ENCODE measurements at regions not wholly inside any gene's neighbourhood (a gene's known extent, or its start where the extent isn't known, plus 50 kb on each side); places are given as distances from the start of the nearest gene placed in this dataset.

- DNase-seq: no peak
Measured at GRCh38 chr20:57090590-57091560, 175.6 kb downstream of the BMP7 start.

- DNase-seq: no peak
Measured at GRCh38 chr20:57091748-57092111, 174.7 kb downstream of the BMP7 start.

- DNase-seq: peak; percentile 69
Measured at GRCh38 chr20:57092112-57092899, 174.1 kb downstream of the BMP7 start.

GRCh38 chr20:57092900-57093530 is 173.4 kb downstream of the BMP7 start:
- no peak for DNase-seq

- no peak for DNase-seq
Measured at GRCh38 chr20:57093766-57094165, 172.7 kb downstream of the BMP7 start.

GRCh38 chr20:57094252-57094891 is 172.1 kb downstream of the BMP7 start:
- no peak for DNase-seq

GRCh38 chr20:57094991-57095390 is 171.4 kb downstream of the BMP7 start:
- DNase-seq: no peak

GRCh38 chr20:57095426-57095825 is 171.0 kb downstream of the BMP7 start:
- DNase-seq: no peak

GRCh38 chr20:57097245-57097915 is 169.1 kb downstream of the BMP7 start:
- no peak for DNase-seq

GRCh38 chr20:57102160-57102559 is 164.3 kb downstream of the BMP7 start:
- no peak for DNase-seq

- DNase-seq: no peak
Measured at GRCh38 chr20:57102566-57102965, 163.9 kb downstream of the BMP7 start.

- DNase-seq: no peak
Measured at GRCh38 chr20:57103146-57103800, 163.2 kb downstream of the BMP7 start.

- no peak for DNase-seq
Measured at GRCh38 chr20:57104113-57104512, 162.3 kb downstream of the BMP7 start.

GRCh38 chr20:57104651-57105204 is 161.7 kb downstream of the BMP7 start:
- no peak for DNase-seq

- DNase-seq: no peak
Measured at GRCh38 chr20:57106030-57106682, 160.3 kb downstream of the BMP7 start.

GRCh38 chr20:57106692-57107091 is 159.7 kb downstream of the BMP7 start:
- DNase-seq: no peak

- no peak for DNase-seq
Measured at GRCh38 chr20:57107208-57107607, 159.2 kb downstream of the BMP7 start.

GRCh38 chr20:57108218-57108617 is 158.2 kb downstream of the BMP7 start:
- no peak for DNase-seq

- DNase-seq: peak; percentile 84
Measured at GRCh38 chr20:57108742-57109570, 157.5 kb downstream of the BMP7 start.

- DNase-seq: no peak
Measured at GRCh38 chr20:57109571-57109953, 156.9 kb downstream of the BMP7 start.
